GM19455 (cell line): ENCODE measurements at regions not wholly inside any gene's neighbourhood (a gene's known extent, or its start where the extent isn't known, plus 50 kb on each side); places are given as distances from the start of the nearest gene placed in this dataset.
A peak's percentile ranks its signal among the peaks of the same experiment; 100 is the strongest.
"Not testable (repeated sequence)": the region's sequence is repeated elsewhere in the genome, so short reads cannot be mapped to it uniquely, and the experiment has no call there.

Experiments
- ATAC-seq: cut with Tn5 transposase; IDR thresholded peaks from one replicate; pipeline ENCODE4 v1.9.1; 2021; ENCODE audit not compliant: unreplicated experiment

DNA sequence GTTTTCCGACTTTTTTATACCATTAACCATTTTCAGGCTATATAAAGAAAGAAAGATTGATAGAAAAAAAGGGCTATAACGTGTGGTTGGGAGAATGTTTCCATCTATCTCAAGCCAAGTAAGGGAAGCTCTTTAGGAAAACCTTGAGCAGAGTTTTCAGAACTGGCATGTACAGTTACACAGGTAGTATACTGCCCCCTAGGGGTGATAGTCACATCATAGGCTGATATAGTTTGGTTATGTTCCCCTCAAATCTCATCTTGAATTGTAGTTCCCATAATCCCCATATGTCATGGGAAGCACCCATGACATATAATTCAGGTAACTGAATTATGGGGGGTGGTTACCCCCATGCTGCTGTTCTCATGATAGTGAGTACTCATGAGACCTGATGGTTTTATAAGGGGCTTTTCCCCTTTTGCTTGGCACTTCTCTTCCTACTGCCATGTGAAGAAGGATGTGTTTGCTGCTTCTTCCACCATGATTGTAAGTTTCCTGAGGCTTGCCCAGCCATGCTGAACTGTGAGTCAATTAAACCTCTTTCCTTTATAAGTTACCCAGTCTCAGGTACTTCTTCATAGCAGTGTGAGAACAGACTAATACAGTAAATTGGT lies 186.8 kb downstream of the TMA16 start:
- peak; percentile 79 for ATAC-seq

DNA sequence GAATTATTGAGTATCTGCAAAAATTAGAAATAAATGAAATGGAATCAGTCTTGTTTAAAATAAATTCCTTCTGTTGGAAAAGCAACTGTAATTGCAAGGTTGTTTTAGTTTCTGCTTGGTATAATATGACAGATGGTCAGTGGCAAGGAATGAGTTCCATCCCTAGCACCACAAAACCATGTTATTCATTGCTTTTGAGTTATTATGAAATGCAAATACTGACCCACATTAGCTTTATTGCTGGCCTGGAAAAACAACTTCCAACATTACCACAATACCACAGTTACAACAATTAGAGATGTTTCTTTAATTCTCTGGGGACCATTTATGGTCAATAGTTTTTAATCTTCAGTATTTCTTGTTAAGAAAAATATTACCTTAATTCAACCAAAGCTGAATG lies 194.4 kb downstream of the TMA16 start:
- ATAC-seq, result no peak

DNA sequence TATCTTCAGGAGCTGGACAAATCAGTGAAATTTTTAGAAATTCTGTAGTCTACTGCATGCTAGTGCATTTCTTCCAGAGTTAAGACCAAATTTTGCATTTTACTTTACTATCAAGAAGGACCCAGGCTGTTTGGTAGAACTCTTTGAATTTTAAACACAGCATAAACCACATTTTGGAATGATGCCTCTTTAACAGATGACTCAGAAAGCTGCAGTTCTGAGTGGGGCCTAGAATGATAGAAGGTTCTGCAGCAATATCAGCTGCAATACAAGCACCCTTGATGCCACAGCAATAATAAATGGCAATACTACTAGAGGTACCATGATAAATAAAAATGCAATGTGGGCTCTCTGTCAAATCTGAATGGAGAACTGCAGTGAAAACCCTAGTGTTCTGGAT lies 198.7 kb downstream of the TMA16 start:
- no peak for ATAC-seq

DNA sequence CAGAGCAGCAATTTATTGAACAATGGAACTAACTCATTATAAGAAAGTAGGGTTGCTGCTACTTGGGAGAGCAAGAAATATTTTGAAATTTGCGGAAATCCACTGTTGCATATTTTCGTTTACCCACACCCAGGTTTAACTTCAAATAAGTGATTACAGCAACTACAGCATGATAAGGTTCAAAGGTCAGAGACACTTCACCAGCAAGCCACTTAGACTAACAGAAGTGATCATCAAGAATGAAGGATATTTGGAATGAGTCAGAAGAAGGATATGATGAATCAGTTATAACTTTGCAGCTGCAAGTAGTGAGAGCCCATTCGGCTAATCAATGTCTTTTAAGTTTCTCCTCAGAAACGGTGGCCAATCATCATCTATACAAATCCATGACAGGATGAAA lies 199.3 kb downstream of the TMA16 start:
- no peak for ATAC-seq

DNA sequence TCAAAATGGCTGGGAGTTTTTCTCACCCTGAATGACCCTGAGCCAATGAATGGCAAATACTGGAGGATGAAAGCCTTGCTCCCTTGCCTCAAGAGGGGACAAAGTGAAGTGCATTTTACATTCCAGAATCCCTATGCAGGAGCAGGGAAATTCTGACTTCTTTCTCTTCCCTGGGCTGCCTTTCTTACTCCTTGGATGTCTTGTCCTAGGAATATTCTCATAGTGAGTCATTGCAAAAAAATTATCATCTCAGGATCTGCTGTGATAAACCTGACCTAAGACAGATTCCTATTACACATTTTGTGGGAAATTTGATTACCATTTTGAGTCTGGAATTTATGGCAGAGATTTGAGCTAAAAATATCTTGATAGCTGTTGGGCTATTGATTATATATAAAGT lies 199.9 kb downstream of the TMA16 start:
- no peak for ATAC-seq

DNA sequence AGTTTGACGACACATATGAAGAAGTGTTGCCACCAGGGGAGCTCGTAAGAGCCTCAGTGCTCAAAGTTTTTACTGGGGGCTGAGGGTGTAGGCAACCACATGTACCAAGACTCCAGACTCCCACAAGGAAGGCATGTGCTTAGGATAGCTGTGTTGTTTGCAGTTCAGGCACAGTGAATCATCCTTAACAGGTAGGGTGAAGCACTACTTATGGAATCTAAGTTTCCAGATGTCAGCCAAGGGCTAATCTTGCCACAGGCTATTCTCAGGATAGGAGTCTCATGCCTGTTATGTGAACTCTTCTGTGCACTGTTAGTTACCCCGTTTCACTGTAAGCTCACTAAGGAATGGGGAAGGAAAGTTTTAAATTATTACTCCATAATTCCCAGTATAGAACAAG lies 202.6 kb downstream of the TMA16 start:
- ATAC-seq, result no peak

DNA sequence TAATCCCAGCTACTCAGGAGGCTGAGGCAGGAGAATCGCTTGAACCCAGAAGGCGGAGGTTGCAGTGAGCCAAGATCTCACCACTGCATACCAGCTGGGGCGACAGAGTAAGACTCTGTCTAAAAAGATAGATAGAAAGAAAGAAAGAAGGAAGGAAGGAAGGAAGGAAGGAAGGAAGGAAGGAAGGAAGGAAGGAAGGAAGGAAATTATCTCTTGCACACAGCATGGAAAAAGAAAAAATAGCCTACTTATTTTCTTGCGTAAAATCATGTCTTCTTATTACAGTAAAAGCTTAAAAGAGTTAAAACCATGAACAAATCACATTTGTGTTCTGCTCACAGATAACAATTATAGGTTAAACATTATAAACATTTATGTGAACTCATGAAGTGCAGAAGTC lies 205.9 kb downstream of the TMA16 start:
- not testable (repeated sequence) for ATAC-seq

DNA sequence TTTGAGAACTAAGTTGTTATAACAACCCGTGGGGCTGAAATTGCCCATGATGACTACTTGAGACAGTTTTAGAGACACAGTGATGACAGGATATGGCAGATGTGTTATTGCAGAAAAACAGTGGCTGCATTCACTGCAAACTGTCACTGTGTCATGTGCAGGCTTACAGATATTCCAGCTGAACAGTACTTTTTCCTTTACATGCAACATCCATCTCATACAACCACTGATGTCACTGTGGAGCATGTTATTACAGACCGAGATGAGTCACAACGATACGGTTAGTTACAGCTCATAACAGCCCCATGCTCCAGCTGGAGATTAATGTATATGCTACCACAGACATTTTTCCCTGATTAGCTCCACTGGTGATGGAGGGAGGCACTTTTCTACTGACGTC lies 207.4 kb downstream of the TMA16 start:
- peak; percentile 93 for ATAC-seq

DNA sequence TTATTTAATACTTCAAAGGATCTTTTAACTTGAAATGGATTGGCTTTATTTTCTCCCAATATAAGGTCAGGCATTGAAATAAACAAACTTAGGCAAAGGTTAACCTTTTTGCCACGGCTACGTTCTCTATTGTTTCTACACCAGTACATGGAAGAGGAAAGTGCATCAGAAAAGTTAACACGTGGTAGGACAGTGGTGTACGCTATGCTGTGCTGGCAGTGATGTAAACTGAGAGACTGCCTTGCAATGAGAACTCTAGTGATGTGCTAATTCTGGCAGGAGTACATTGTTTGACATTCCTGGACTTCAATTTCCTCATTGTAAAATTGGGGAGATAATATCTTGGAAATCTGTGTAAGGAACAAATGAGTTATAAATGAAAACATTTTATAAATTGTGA lies 208.2 kb downstream of the TMA16 start:
- ATAC-seq, result no peak

DNA sequence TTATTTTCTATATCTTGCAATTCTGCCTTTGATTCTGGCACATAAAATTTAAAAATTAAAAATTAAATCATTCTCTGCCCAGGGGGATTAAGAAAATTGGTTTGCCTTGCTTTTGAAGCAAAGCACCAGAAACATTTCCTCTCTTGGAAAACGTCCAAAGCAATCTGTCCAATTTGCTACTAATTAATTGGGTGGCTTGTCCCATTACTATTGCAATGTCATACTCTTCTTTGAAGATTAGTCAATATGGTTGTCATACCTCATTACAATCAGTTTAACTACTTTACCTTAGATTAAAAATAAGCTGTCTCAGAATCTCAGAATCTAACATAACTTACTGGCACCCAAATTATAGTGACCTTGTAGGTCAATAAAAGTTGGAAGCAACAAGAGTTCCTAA lies 208.8 kb downstream of the TMA16 start:
- ATAC-seq, result no peak

DNA sequence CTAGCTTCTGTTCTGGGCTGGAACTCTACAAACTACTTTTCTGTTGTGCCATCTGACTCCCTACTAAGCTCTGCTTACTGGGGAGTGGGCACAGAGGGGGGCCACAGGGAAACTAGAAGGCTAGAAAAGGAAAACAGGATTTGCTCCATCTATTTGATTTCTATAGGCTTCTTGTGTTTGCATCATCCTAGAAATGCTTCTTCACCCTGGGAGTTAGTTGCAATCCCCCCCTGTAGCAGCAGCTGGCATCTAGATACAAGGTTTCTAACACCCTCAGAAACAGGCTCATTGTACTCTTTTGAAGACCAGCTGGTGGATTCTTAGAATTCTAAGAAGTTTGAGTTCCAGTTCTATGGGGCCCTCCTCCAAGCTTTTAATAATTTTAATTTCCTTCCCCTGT lies 213.4 kb downstream of the TMA16 start:
- no peak for ATAC-seq

DNA sequence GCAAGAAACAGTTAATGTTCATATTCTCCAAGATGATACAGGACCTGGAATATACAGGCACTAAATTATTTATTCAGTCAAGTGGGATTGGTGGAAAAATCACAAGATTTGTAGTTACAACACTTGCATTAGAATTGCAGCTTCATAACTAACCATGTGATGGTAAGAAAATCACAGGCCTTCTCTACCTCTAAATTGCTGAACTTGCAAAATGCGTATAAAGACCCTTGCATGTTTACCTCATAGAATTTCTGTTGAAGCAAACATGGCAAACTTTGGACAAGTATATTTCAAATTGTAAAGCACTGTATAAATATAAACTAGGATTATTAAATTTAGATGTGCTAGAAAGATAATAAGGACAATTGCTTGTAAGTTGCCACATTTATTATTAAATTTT lies 215.1 kb downstream of the TMA16 start:
- ATAC-seq, result no peak

DNA sequence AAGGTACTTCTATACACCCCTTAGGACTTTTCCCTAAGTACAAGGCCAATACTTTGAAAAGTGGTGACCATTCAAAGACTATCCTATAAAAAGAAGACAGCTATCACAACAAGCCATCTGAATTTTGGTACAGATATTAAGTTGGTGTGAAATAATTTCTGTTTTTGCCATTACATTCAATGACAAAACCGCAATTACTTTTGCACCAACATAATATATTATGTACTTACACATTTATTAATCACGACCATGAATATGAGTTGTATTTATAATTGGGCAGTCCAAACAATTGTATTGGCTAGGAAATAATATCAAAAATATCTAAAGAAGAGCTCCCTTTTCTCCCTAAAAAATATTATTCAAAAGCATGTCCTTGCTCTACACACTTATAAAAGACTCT lies 215.7 kb downstream of the TMA16 start:
- no peak for ATAC-seq

DNA sequence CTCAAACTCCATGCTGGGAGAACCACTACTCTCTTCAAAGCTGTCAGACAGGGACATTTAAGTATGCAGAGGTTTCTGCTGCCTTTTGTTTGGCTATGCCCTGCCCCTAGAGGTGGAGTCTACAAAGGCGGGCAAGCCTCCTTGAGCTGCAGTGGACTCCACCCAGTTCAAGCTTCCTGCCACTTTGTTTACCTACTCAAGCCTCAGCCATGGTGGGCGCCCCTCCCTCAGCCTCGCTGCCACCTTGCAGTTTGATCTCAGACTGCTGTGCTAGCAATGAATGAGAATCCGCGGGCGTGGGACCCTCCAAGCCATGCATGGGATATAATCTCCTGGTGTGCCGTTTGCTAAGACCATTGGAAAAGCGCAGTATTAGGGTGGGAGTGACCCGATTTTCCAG lies 230.0 kb downstream of the TMA16 start:
- ATAC-seq, result not testable (repeated sequence)

DNA sequence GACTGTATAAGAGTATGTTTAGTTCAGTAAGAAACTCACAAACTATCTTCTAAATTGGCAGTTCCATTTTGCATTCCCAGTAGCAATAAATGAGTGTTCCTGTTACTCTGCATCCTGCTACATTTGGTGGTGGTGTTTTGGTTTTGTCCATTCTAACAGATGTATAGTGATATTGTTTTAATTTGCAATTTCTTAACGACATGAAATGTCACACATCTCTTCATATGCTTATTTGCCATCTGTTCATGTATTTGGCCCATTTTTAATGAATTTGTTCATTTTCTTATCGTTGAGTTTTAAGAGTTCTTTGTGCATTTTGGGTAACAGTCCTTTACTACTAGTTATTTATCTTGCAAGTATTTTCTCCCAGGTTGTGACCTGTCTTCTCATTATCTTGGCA lies 232.2 kb downstream of the TMA16 start:
- no peak for ATAC-seq

DNA sequence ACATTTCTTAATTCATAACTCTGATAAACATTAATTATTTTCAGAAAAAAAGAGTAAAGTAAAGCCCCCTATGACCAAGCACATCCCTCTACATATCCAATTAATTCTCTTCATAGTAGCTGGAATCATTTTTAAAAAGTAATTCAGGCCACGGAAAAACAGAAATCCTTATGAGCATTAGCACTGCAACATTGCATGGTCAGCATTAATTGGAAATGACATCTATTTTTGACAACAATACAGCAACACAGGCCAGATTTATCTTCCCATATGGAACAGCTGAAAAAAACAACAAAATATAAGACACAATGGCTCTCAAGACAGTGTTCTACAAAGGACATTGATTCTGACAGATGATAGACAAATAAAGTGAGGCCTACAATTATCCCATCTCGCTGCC lies 236.6 kb downstream of the TMA16 start:
- ATAC-seq, result no peak

DNA sequence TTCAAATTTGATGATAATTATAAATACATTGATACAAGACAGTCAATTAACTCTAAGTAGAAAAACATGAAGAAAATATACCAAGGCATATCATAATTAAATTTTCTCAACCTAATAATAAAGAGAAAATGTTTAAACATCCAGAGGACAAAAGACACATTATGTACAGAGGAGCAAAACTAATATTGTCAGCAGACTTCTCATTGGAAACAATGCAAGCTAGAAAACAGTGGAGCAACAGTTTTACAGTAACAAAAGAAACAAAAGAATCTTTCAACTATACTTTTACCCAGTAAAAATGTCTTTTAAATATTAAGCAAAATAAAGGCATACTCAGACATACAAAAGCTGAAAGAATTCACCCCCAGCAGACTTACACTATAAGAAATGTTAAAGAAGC lies 238.0 kb downstream of the TMA16 start:
- no peak for ATAC-seq

DNA sequence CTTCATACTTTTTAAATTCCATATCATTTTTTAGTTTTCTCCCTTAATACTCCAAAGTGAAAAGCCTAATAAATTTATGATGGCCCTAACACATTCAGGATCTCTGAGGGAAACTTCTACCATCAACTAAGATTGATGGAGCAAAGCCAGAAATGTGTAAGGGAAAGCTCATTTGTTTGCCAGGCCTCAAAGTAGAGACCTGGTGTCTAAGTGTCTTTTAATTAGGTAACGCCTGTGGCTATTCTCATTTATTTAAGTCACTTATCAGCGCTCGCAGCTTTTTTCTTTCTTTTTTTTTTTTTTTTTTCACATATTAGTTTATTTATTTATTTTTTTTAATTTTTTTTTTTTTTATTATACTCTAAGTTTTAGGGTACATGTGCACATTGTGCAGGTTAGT lies 242.4 kb downstream of the TMA16 start:
- no peak for ATAC-seq

DNA sequence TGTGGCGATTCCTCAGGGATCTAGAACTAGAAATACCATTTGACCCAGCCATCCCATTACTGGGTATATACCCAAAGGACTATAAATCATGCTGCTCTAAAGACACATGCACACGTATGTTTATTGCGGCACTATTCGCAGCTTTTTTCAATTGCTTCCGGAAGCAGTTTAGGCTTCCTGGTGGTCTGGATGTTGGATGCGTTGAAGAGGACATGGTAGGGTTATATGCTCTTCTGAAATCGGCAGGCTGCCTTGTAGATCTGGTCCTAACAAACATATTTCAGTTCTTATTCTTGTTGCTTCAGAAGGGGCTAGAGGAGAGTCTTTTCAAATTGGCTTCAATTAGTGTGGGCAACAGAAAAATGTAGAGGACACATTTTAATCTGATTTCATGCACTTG lies 243.4 kb downstream of the TMA16 start:
- not testable (repeated sequence) for ATAC-seq

DNA sequence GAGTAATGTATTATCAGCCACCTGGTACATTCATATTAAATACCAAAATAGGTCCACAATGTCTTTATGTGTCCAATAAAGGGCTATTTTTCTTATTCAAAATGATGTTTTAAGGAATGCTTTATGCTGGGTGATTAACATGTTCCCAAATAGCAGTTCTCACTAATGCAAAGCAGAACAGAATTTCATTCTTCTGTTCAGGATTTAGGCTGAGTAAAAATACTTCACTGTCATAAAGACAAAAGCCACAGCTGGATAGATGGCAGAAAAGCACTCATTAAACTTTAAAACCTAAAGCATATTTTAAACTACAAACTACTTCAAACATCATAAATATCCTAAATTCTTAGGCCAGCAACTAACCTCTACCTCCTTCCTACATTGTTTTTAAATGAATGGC lies 244.0 kb downstream of the TMA16 start:
- no peak for ATAC-seq

DNA sequence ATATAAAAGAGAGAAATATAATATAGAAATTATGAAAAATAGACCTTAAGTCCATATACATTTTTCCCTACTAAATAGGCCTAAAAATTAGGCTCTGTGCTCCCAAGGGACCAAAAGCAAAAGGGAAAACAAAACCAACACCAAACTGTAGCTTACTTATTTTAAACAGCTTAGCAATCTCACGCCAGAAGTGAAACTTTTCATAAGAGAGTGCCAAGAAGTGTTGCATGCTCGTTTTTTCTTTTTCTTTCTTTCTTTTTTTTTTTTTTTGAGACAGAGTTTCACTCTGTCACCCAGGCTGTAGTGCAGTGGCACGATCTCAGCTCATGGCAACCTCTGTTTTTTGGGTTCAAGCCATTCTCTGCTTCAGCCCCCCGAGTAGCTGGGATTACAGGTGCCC lies 250.4 kb downstream of the TMA16 start:
- ATAC-seq, result peak; percentile 94

DNA sequence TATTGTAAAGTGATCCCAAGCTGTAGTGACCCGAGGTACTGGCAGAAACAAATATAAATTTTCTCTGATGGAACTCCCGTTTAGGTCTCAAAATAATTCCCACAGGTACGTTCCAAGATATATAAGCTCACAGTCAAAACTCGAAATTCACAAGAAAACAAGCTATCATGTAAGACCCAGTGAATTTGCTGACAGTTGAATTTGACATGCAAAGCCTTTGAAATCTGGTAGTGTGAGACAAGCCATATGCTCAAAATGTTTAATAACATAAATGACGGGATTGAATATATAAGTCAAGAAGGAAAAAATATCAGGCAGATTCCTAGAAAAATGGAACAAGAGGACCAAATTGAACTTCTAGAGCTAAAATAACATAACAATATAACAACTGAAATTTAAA lies 252.8 kb downstream of the TMA16 start:
- ATAC-seq, result no peak

DNA sequence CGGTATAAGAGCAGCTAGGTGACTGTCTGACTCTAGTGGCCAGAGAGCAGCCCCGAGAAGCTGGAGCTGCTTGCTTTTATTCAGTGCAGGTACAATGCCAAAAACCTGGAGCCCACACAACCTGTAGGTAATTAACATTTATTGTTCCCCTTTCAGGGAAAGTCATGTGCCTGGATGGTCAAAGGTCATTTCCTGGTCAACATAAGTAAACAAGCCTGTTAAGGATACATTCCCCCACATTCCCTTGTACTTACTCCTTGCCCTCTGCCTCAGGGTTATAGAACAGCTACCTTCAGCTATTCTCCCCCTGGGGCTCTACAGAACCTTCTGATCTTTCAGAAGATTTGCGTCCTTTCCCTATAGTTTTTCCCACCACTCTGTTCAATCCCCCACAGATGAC lies 253.4 kb downstream of the TMA16 start:
- no peak for ATAC-seq

DNA sequence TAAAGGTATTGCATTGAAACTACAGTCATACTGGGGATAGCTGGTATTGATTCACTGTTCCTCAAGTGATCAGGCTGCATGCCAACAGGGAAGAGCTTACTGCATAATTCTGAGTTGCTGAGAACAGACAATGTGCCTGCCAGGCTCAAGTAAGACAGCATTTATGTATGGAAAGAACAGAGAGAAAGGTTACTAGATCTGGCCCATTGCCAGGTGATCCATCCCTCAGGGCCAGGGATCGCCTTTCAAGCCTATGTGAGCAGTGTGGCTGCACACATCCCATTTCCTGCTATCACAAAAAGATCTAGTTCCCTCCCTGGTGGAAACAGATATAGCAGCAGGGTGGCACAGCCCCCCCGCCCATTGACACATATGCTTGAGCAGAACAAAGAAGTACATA lies 254.0 kb downstream of the TMA16 start:
- no peak for ATAC-seq
